NCI-H187 (cell line): ENCODE measurements at regions not wholly inside any gene's neighbourhood (a gene's known extent, or its start where the extent isn't known, plus 50 kb on each side); places are given as distances from the start of the nearest gene placed in this dataset.

Experiments used
- DNase-seq, 2 experiments: peaks; one replicate each; lab custom pipeline; 2025; lab: John Stamatoyannopoulos, UW

DNA sequence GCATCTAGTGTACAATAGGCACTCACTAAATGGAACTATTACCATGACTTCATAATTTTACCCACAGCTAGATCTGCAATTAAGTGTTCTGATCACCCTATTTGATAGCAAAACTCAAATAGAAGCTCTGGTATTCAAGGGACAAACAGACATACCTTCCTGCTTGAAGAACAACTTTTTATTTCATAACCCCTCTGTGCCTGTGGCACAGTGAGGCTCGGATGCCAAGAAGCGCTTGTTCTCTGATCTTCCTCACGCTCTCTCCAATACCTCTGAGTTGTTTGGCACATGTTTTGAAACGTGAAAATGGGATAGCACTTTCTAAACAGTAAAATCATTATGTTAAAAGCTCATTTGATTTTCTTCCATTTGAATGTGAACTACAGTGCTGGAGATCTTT, 232.0 kb downstream of the KLF5 start:
- no peak for DNase-seq

DNA sequence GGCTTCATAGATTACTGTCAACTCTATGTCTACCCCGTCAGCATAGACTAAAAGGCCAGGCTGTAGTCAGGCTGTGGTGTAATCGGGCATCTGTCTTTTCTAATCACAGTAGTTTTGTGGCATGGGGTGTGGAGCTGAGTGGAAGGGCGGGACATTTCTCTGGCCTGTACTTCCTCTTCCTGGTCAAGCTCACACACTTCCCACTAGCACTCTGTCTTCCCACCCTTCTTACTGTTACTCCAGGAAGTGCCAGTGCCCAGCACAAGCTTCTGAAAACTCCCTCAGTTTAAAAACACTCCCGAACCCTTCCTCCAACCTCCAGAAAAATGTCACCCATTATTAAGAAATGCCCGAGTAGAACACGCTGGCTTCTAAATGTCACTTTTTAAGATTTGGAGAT, 229.8 kb downstream of the KLF5 start:
- no peak for DNase-seq

GRCh38 chr13:73287831-73288230, 229.0 kb downstream of the KLF5 start:
- DNase-seq, result no peak

DNA sequence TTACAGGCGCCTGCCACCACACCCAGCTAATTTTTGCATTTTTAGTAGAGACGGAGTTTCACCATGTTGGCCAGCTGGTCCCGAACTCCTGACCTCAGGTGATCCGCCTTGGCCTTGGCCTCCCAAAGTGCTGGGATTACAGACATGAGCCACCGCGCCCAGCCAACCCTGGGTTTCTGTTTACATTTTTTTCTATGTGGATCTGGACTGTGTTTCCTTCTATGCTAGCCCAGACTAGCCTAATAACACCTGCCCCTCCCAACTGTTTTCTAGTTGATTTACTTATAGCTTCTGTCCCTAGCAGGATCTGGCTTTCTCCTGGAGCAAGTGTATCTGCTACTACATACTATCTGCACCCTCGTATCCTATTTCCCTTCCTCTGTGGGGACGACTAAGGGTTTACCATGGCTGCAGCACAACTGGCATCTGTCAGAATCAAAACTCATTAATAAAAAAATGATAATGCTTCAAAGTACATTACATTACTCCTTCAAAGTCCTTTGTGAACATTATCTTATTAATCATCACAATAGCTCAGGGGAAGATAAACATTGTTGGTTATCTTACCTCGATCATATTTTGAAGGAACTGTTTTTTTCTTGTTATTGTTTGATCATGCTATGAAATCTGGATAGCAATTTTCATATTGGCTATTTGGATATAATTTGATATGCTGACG, 228.3 kb downstream of the KLF5 start:
- no peak for DNase-seq

GRCh38 chr13:73286177-73286576, 227.4 kb downstream of the KLF5 start:
- DNase-seq, result no peak

DNA sequence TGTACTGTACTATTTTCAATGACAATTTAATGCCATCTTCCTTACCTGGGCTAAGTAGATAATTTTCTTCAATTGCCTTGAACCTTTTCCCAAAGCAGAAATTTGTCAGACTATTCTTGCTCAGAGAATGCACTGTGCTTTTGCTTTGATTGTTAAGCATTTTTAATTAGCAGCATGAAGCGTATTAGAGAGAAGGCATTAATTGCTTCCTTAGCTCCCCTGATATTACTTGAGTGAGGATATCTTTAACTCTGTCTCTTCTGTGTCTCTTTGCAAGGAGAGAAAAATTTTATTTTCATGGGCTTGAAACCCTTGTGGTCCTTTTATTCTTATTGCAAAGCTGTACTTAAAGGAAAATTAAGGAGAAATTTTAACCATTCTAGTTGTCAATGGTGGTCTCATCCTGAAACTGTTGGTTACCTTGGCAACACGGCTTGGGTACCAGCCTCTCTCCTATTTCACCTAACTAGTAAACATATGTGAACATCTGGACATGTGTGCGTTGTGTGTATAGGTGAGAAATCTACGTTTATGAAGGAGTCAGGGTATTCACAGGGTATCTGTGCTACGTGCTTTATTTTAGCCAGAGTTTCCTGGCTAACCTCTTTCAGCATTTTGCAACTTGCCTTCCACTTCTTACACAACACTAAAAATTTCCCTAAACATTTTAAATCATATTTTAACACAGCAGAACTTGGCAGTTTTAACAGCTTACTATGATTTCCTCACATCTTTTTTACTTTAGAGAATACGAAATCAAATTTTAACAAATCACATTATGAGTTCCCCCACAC, 225.5 kb downstream of the KLF5 start:
- no peak for DNase-seq

DNA sequence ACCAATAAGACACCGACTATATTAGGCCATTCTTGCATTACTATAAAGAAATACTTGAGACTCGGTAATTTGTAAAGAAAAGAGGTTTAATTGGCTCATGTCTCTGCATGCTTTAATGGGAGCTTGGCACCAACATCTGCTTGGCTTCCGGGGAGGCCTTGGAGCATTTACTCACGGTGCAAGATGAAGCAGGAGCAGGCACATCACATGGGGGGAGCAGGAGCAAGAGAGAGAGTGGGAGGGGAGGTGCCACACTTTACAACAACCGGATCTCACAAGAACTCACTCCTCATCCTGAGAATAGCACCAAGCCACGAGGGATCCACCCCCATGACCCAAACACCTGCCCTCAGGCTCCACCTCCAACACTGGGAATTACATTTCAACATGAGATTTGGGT, 224.8 kb downstream of the KLF5 start:
- DNase-seq, result no peak

DNA sequence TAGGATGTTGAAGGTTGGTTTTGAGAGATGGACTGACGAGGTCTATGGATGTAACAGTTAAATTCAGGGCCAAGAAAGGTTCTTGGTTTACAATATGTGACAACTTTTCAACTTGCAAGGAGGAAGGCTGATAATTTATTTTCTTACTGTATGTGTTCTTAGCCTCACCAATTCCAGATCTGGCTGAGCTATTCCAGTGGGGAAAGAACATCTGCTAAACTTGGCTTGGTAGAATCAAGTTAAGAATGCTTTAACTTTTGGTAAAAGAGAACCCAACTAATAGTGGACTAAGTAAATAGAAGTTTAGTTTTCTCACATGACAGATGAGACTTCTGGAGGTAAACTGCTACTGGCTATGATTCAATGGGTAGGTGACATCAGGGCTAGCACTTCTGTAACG, 222.9 kb downstream of the KLF5 start:
- DNase-seq, result no peak

- no peak for DNase-seq
Observed at GRCh38 chr13:73278186-73278585, 219.4 kb downstream of the KLF5 start.

GRCh38 chr13:73275163-73275562, 216.4 kb downstream of the KLF5 start:
- no peak for DNase-seq

GRCh38 chr13:73274147-73274546, 215.3 kb downstream of the KLF5 start:
- no peak for DNase-seq

- no peak for DNase-seq
Observed at GRCh38 chr13:73273745-73274144, 214.9 kb downstream of the KLF5 start.

GRCh38 chr13:73273276-73273675, 214.5 kb downstream of the KLF5 start:
- DNase-seq, result no peak

DNA sequence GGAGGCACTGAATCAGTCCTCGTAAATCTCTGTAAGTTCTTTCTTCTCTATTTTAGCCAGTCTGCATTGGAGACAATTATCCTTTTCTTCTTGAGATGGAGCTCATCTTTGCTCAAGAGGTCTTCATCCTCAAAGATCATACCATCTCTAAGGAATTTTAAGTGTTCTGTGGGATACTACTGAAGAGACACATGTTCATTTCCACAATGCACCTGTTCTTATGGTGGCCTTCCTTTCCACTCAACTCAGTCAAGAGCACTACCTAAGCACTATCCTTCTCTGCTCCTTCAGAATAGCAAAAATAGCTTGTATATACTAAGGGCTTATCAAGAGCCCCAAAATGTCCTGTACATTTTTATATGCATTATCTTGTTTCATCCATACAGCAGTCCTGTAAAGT, 214.0 kb downstream of the KLF5 start:
- no peak for DNase-seq

DNA sequence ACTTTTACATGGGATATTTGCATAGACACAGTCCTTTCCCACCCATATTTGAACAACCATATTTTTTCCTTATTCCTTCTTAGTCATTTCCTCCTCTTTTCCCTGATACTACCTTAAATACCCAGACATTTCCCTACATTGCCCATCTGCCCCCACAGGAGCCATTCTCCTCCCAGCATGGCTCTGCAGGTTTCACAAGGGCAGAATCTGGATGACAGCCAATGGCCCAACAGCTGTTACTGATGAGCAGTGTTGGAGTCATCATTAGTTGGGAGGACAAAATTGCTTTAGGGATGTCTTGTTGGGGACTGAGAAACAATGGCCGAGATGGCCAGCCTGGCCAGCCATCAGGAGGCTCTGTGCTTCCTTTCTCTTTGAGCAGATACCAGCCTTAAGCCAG, 209.5 kb downstream of the KLF5 start:
- no peak for DNase-seq

DNA sequence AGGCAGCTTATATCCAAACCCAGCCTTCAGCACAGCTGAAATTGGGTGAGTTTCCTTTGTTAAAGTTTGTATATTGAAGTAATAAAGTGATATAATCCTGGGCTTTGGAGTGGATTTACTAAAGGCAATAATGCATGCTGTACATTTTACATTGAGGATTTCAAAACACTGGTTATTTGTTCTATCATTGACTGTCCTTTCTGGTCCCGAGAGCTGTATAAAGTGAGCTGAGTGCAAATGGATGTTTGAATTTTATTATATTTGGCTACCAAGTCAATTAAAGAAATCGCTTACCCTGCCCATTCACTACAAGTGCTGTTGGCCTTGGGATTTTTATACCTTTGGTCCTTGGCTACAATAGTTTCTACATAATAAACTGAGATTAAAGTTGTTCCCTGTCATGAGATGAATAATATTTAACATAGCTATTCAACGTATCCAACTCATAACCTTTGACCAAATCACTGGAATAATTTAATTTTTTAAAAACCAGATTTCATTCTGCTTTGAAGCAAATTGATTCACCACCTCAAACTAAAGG, 207.9 kb downstream of the KLF5 start:
- no peak for DNase-seq

DNA sequence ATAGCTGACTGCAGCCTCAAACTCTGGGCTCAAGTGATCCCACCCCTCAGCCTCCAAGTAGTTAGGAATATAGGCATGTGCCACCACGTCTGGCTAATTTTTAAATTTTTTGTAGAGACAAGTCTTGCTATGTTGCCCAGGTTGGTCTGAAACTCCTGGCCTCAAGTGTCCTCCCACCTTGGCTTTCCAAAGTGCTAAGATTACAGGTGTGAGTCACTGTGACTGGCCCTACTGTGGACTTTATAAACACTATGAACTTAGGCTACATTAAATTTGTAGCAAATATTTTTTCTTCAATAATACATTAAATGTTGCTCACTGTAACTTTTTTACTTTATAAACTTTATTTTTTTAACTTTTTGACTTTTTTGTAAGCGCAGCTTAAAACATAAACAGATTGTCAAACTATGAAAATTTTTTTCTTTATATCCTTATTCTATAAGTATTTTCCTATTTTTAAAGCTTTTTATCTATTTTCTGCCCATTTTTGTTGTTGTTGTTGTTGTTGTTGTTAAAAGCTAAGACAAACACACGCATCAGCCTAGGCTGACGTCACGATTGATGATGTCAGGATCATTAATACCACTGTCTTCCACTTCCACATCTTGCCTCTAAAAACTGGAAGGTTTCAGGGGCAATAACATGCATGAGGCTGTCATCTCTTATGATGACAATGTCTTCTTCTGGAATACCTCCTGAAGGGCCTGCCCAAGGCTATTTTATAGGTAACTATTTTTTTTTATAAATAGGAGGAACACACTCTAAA, 204.2 kb downstream of the KLF5 start:
- DNase-seq, result no peak

GRCh38 chr13:73261739-73262216, 203.0 kb downstream of the KLF5 start:
- DNase-seq, result no peak

- no peak for DNase-seq
Observed at GRCh38 chr13:73259061-73260017, 200.5 kb downstream of the KLF5 start.

DNA sequence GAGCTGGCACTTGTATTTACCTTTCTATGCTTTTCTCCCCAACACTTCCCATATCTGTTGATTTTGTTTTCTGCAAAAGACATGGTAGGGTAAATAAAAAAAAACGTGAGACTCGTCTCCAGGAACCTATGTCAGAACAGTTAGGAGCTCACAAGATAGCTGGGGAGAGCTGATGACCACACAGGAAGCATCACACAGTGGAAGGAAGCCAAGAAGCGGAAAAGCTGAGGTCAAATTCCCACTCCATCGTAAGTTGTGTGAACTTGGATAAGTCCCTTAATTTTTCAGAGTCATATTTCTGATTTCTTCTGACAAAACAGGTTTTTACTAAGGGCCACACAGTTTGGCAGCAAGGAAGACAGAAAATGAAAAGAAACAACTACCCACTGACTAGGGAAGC, 199.6 kb downstream of the KLF5 start:
- DNase-seq, result no peak

DNA sequence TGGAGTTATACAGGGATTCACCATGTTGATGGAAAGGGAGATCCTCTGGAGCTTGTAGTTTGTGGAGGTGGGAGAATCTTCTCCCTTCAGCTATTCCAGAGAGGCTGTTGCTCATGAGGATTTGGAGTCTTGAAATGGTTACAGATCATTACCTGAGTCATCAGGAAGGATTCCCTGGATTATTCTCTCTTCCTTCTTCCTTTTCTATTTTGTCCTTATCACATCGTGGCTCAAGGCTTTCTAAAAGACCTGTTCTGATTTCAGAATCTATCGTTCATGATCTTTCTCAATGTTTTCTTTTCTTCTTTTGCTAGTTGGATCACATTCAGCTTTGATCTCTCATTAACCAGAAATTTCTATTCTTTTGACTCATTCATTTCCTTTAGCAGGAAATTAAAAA, 196.0 kb downstream of the KLF5 start:
- no peak for DNase-seq
